HEK293T (cell line): ENCODE measurements at regions not wholly inside any gene's neighbourhood (a gene's known extent, or its start where the extent isn't known, plus 50 kb on each side); places are given as distances from the start of the nearest gene placed in this dataset.

Experiments used
- ARNT ChIP-seq: fragments of 450-650 bp; IDR thresholded peaks from 2 replicates; pipeline ENCODE4 v1.6.1; 2017; ENCODE audit warnings: mild to moderate bottlenecking
- BHLHE40 ChIP-seq: fragments of 450-650 bp; IDR thresholded peaks from 2 replicates; pipeline ENCODE4 v1.6.1; 2016; ENCODE audit warnings: mild to moderate bottlenecking, moderate library complexity, borderline replicate concordance
- ELF4 ChIP-seq: fragments of 450-650 bp; IDR thresholded peaks from 2 replicates; pipeline ENCODE4 v1.6.1; 2017; ENCODE audit warnings: antibody characterized with exemption
- FOXA1 ChIP-seq: fragments of 450-650 bp; IDR thresholded peaks from 2 replicates; pipeline ENCODE4 v1.6.1; 2016; ENCODE audit warnings: mild to moderate bottlenecking
- FOXK2 ChIP-seq: fragments of 450-650 bp; IDR thresholded peaks from 2 replicates; pipeline ENCODE4 v1.6.1; 2016; ENCODE audit warnings: mild to moderate bottlenecking
- FOXM1 ChIP-seq: fragments of 450-650 bp; IDR thresholded peaks from 2 replicates; pipeline ENCODE4 v1.6.1; 2017; ENCODE audit warnings: mild to moderate bottlenecking, borderline replicate concordance
- HDGF ChIP-seq: fragments of 450-650 bp; IDR thresholded peaks from 2 replicates; pipeline ENCODE4 v1.6.1; 2017; ENCODE audit warnings: antibody characterized with exemption, borderline replicate concordance
- L3MBTL2 ChIP-seq: fragments of 450-650 bp; conservative IDR thresholded peaks from 2 replicates; pipeline ENCODE4 v1.6.1; 2016; ENCODE audit warnings: mild to moderate bottlenecking
- LEF1 ChIP-seq: fragments of 450-650 bp; IDR thresholded peaks from 2 replicates; pipeline ENCODE4 v1.6.1; 2017; ENCODE audit warnings: mild to moderate bottlenecking, borderline replicate concordance
- NFRKB ChIP-seq: fragments of 450-650 bp; IDR thresholded peaks from 2 replicates; pipeline ENCODE4 v1.6.1; 2016; ENCODE audit warnings: mild to moderate bottlenecking, moderate library complexity
- SP1 ChIP-seq: fragments of 450-650 bp; IDR thresholded peaks from 2 replicates; pipeline ENCODE4 v1.6.1; 2017
- SUZ12 ChIP-seq: fragments of 450-650 bp; IDR thresholded peaks from 2 replicates; pipeline ENCODE4 v1.6.1; 2016; ENCODE audit warnings: mild to moderate bottlenecking

DNA sequence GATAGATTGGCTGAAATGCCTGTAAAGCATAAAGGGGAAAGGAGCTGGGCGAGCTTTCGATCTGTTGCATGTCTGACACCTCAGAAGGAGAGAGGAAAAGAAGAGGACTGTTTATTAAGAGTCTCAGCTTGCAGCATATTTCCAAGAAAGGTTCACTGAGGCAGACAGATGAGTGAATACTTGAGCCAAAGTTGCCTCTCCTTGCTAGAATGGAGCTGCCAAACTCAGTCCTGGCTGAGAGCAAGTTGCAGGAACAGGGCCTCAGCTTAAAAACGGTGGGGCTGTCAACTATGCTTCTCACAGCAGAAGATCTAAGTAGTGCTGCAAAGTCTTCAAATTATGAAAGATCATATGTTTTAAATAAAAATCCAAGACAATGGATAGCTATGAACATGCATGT is 707.5 kb downstream of the PCDH7 start:
- TF ChIP-seq ELF4 (no peak), SP1 (no peak), FOXK2 (no peak), L3MBTL2 (no peak), HDGF (no peak), LEF1 (no peak), BHLHE40 (no peak), FOXM1 (no peak), FOXA1 (no peak), SUZ12 (no peak), ARNT (no peak), NFRKB (no peak)
